Esophagus muscularis mucosa (tissue), 3 donors: ENCODE measurements at regions not wholly inside any gene's neighbourhood (a gene's known extent, or its start where the extent isn't known, plus 50 kb on each side); places are given as distances from the start of the nearest gene placed in this dataset.

Experiments
- CTCF ChIP-seq, 3 experiments: fragments of 200-600 bp in 2 of 3; fragments of 450-650 bp in 1 of 3; sonication (generic) in 2 of 3; IDR thresholded peaks; one replicate each; pipeline ENCODE4 v1.5.1; 2017 to 2019; ENCODE audit warnings: antibody characterized with exemption in 3 of 3, mild to moderate bottlenecking in 2 of 3, moderate library complexity in 1 of 3
- EP300 ChIP-seq: sonication (generic); formaldehyde crosslinking; IDR thresholded peaks from one replicate; pipeline ENCODE4 v1.6.1; 2017; ENCODE audit warnings: antibody characterized with exemption

GRCh38 chr2:129331638-129332037 lies 647.8 kb upstream of the RAB6C start:
- peak in 1 of 3 experiments; percentile 5 for TF ChIP-seq CTCF (IDR thresholded peaks at IDR 0.05)
- TF ChIP-seq EP300: no peak
